GM12891 (cell line): ENCODE measurements at regions not wholly inside any gene's neighbourhood (a gene's known extent, or its start where the extent isn't known, plus 50 kb on each side); places are given as distances from the start of the nearest gene placed in this dataset.

ENCODE experiments used
- POLR2A ChIP-seq: IDR thresholded peaks from 2 replicates; pipeline ENCODE4 v1.6.1; 2011; ENCODE audit warnings: low read depth, low read length, control low read depth
- SPI1 ChIP-seq: IDR thresholded peaks from 2 replicates; pipeline ENCODE4 v1.6.1; 2011; ENCODE audit warnings: low read depth, low read length, control low read depth
- TAF1 ChIP-seq: IDR thresholded peaks from 2 replicates; pipeline ENCODE4 v1.6.1; 2011; ENCODE audit warnings: low read depth, low read length, control low read depth

DNA sequence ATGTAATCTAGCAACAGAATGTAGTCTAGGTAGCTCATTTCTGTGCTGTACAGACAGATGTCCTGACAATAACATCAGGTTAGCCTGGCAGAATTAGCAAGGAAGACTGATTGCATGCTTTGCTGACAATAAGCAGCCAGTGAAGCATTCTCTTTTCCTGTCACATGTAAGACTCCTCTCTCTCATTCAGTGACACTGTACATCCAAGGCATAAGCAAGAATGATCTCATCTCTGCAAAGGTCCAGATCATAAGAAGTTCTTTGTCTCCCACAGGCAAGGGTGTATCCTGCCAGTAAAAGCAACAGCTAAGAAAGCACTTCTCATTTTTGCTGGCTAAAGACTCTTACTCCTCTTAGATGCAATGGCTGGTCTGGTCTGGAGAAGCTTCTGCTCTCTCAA, 861.8 kb downstream of the TAF11L14 start:
- no peak for TF ChIP-seq POLR2A
- TF ChIP-seq SPI1 = no peak
- no peak for TF ChIP-seq TAF1
